ENCODE measurements at regions not wholly inside any gene's neighbourhood (a gene's known extent, or its start where the extent isn't known, plus 50 kb on each side); places are given as distances from the start of the nearest gene placed in this dataset.
A peak's percentile ranks its signal among the peaks of the same experiment; 100 is the strongest.
"Not testable (repeated sequence)": the region's sequence is repeated elsewhere in the genome, so short reads cannot be mapped to it uniquely, and the experiment has no call there.

DNA sequence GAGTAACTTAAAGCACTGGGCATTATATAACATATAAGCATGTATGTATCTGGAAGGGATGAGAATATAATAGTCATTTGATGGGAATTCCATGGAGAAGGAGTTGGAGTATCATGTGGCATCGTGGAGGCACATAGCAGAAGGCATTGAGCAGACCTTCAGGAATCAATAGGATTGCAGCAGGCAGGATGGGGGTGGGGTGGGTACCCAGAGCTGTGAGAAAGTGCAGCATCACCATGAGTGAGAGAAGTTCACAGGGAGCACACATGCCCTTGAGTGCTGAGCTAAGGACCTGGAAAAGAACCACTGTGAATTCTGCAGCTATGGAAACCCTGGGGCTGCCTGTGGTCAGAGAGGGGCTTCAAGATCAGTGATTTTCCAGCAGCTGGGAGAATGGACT is 57.3 kb downstream of the MED10 start:
- DNase-seq, result no peak

GRCh38 chr5:6319116-6319515 is 59.2 kb downstream of the MED10 start:
- DNase-seq, result peak; percentile 52 to 54

- DNase-seq, result no peak
Observed at GRCh38 chr5:6317116-6317798, 61.1 kb downstream of the MED10 start.

DNA sequence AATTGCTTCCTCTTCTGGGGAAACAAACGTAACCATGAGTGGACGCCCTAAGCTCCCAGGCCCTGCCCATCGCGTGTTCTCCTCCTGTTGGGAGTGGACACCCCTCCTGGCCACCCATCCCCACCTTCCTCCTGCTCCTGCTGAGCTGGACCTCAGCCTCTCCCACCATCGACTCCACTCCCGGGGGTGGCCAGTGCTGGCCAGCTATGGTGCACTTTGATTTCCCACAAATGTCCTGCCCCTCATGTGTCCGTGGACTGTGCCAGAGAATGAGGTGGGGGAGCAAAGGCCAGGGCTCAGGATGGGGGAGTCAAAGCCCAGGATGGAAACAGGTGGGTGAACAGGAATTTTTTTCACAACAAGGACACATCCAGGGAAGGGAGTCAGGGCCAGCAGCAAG is 62.8 kb downstream of the MED10 start:
- no peak for DNase-seq

DNA sequence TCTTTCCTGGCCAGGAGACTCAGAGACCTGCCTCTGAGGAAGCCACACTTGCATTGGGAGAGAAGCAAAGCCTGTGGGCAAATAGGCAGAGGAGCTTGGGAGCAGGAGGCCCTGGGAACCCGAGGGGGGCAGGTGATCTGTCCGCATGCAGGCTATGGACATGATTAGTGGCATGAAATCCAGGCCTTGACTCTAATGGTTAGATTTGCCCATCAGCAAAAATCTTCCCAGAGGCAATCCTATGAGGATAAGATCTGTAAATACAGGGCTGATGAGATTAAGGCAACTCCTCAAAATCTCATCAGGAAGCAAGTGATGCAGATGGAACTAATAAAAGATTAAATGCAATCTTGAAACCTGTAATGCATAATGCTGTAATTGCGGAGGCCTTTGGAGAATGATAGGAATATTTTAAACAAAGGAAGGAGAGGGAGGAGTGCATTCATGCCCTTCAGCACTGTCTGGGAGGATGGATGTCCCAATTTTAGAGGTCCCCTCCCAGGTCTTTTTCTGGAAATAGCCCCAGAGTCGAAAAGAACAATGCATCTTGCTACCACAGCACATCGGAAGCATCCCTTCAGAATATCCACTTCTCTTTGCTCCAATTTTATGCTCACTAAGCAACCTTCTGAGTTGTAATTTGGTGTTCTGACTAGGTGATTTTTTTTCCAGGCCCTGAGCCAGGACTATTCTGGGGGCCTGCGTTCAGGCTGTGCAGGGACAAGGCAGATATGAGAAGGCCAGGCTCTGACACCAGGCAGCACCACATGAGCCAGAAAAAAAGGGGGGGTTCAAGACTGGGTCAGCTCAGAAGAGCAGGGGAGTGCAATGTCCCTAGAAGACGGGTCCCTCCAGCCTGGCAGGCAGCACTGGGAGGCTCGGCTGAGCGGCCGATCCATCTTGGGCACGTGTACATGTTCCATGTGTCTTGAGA is 66.5 kb downstream of the MED10 start:
- DNase-seq, result no peak

GRCh38 chr5:6309949-6310348 is 68.4 kb downstream of the MED10 start:
- no peak for DNase-seq

DNA sequence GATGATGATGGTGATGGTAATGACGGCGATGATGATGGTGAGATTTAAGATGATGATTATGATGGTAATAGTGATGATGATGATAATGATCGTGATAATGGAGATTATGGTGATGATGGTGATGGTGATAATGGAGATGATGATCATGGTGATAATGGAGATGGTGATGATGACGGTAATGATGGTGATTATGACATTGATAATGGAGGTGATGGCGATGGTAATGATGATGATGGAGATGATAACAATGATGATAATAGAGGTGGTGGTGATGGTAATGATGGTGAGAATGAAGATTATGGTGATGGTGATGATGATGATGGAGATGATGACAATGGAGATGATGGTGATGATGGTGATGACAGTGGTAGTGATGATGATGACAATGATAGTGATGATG is 69.7 kb downstream of the MED10 start:
- DNase-seq, result no peak

DNA sequence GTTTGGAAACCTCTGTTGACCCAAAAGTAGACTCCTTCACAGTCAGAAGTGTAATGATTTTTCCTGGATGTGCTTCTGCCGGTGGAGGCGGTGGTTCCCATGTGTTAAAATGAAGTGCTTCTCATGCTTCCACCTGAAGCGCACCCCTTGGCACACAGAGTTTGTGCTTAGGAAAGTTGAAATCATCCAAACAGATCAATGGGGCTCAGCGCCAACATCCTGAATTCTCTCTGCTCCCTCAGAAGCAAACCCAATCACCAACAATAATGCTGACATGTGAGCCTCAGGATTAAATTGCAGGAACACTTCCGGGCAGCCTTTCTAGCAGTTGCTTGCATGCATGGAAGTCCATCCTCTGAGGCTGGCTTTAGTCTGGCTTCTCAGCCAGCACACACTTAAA is 71.0 kb downstream of the MED10 start:
- peak; percentile 42 to 62 for DNase-seq

- no peak for DNase-seq
Observed at GRCh38 chr5:6305853-6306252, 72.5 kb downstream of the MED10 start.

- no peak for DNase-seq
Observed at GRCh38 chr5:6302684-6303083, 75.7 kb downstream of the MED10 start.

DNA sequence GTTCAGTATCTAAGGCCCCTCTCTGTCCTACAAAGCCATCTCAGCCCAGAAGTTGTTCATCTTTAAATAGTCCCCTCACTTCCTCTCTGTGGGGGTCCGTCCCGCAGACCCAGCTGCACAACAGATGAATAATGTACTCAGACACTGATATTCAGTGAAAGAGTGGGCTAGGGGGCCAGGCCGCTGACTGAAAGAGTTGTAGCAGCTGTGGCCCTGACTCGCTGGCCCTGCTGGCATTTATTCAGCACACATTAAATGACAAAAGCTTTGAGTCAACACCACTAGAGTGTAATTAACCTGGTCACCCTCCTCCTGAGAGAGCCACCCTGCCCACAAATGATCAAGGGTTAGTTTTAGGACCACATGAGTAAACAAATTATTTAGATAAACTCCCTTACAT is 76.3 kb downstream of the MED10 start:
- peak in 1 of 2 experiments; percentile 24 for DNase-seq

GRCh38 chr5:6296524-6296923 is 81.8 kb downstream of the MED10 start:
- no peak for DNase-seq

GRCh38 chr5:6291961-6292360 is 86.4 kb downstream of the MED10 start:
- peak; percentile 47 to 79 for DNase-seq

GRCh38 chr5:6289239-6289638 is 89.1 kb downstream of the MED10 start:
- no peak for DNase-seq

DNA sequence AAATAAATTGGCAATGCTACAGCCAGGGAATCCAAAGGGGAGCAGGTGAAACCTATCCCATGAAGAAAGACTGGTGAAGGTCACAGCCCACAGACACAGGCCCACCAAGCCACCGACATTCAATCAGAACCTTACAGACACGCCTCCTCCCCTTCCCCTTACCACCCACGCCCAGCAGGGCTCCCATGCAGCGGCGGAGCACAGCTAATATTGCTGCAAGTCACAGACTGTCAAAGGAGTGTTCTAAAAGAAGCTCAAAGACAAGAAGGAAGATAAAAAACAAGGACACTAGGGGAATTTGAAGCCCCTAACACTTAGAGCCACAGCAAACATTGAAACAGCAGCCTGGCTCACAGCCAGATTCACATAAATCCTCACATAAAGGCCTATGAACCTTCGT is 91.2 kb downstream of the MED10 start:
- DNase-seq, result no peak

DNA sequence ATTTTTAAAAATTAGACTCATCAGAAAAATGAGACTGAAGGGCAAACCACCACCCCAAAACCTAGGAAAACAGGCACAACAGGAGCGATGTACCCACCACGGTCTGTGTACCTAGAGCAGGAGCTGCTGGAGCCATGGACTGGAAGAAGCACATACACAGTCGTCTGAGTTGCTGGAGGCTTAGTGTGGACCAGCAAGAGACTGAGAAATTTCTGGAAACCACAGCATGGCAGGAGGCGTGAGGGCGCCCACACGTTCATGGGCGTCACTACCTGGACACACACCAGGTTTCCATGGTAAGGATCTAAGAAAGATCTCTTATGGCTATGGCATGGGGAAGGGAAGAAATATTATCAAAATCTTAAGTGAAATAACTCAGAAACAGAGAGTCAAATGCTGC is 91.9 kb downstream of the MED10 start:
- no peak for DNase-seq

- not testable (repeated sequence) for DNase-seq
Observed at GRCh38 chr5:6284491-6284890, 93.9 kb downstream of the MED10 start.

DNA sequence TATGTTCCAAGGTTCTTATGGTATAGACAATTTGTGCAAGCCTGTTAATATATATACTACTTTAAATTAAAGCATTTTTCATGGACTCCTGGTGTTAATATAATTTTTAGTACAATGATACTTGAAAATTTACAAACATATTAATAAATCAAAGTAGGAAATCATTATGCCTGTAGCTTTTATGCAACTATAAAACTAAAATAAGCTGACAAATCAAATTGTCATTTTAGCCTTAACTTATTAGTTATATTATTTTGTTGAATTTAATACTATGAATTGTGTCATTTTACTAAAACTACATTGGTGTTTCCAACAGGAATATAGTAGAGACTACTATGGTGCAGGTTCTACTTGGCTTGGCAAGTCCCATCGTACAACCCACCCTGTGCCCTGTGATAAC is 96.0 kb downstream of the MED10 start:
- no peak for DNase-seq

DNA sequence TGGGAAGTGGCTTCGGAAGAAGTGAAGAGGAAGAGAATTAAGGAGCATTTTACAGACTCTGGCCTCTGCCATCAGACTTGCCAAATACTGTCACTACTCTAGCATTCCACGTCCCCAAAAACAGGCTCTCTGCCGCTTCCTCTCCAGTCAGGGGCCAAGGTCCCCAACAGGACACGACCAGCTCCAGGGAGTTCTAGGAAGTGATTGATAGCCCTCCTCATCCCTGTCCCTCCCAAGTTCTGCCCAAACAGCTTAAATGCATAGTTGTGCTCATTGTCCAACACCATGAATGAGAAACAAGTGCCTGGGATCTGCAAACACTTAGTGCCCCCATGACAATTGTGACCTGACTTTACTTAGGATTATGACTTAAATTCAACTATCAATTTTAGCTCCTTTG is 96.5 kb downstream of the MED10 start:
- no peak for DNase-seq

GRCh38 chr5:6280425-6281100 is 97.8 kb downstream of the MED10 start:
- no peak for DNase-seq

DNA sequence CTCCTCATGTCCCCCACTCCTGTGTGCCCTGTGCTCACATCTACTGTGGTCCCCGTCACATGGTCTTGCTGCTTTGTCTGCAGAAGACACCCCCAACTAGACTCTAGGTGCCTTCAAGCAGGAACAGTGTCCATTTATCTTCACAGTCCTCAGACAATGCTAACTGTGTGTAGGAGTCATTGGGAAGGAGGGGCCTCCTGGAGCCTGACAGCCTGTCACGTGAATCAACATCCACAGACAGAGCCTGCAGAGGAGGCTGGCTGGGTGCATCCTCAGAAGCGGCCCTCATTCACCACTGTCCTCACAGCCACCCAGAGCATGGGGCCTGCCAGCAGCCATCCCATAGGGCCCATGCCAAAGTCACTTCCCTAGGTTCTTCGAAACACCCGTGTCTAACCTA is 98.7 kb downstream of the MED10 start:
- peak; percentile 35 to 73 for DNase-seq

DNA sequence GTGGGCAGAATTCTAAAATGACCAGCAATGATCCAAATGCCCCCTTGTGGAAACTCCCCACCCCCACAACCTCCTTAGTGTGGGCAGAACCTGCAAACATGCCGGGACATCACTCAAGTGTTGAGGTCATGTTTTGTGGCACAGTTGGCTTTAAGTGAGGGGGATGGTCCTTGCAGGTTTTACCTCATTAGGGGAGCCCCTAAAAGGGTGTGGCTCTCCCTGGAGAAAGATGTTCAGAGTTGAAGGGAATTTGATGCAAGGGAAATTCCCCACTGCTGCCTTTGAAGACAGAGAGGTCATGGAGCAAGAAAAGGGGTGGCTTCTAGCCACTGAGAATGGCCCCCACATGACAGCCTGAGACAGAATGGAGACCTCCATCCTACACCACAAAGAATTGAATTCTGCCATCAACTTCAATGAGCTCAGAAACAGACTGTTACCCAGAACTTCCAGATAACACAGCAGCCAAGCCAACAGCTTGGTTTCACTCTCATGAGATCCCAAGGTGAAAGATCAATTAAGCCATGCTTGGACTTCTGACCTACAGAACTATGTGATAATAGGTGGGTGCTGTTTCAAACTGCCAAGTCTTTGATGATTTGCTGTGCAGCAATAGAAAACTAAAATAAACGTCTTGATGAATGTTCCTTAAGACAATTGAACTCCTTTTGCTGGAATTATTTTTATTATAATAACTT is 103.4 kb downstream of the MED10 start:
- no peak for DNase-seq

DNA sequence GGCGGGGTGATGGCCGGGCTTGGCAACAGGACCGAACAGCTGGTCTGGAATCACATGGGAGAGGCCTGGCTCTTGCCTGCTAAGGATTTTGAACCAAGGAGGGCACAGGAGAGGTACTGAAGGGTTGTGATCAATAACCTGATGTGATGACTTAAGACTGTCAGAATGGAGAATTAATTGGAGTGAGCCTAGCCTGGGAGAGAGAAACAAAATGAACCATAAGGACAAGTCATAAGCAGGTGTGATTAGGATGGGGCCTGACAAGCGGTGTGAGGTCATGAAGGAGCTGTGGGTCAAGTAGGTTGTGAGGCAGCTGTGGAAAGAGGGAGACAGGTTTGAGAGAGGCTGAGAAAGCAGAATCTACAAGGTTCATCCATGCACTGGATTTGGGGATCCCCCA is 104.6 kb downstream of the MED10 start:
- no peak for DNase-seq
